HG03064 (cell line): ENCODE measurements at regions not wholly inside any gene's neighbourhood (a gene's known extent, or its start where the extent isn't known, plus 50 kb on each side); places are given as distances from the start of the nearest gene placed in this dataset.
"Not testable (repeated sequence)": the region's sequence is repeated elsewhere in the genome, so short reads cannot be mapped to it uniquely, and the experiment has no call there.

Experiments
- ATAC-seq: cut with Tn5 transposase; IDR thresholded peaks from one replicate; pipeline ENCODE4 v1.9.1; 2021; ENCODE audit warnings: low read depth; ENCODE audit not compliant: unreplicated experiment

DNA sequence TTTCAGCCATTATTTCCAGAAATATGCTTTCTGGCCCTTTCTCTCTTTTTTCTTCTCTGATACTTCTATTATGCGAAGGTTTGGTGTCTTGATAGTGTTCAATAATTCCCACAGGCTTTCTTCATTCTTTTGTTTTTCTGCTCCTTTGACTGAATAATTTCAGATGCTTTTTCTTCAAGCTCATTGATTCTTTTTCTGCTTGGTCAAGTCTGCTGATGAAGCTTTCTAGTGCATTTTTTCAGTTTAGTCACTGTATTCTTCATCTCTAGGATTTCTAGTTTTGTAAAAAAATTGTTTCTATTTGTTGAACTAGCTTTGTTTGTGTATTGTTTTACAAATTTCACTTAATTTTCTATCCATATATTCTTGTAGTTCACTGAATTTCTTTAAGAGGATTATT lies 304.0 kb upstream of the TARS1 start:
- ATAC-seq = no peak

DNA sequence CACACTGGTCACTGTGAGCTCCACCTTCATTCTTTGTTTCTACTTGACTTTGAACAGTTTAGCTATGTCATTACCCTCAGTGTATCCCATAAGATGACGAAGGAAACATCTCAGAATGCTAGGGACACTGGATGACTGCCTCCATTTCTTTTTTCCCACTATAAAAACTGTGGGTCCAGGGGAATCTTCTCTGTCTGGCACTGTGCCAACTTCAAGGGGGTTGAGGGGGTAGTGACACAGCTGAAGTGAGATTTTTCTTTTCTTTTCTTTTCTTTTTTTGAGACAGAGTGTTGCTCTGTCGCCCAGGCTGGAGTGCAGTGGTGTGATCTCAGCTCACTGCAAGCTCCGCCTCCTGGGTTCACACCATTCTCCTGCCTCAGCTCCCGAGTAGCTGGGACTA lies 302.6 kb upstream of the TARS1 start:
- not testable (repeated sequence) for ATAC-seq

- no peak for ATAC-seq
Observed at GRCh38 chr5:33143405-33144123, 297.2 kb upstream of the TARS1 start.

GRCh38 chr5:33146881-33147280 lies 293.9 kb upstream of the TARS1 start:
- no peak for ATAC-seq

DNA sequence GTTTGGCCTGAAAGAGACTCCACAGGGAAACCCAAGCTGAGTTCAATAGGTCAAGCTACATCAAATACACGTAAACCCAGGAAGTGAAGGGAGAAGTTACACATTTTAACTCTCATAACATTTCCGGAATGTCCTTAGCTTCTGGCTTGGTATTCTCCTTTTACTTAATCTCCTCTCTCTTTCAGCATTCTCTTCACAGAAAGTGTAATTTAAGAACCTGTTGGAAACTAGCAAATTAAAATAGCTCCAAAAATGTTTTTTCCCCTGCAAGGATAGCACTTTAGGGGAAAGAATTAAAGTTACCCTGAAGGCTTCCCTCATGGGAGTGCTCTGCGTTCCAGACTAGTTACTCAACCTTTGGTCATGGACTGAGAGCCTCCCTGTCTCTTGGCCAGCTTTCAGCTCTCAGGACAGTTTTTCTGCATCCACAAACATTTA lies 292.7 kb upstream of the TARS1 start:
- ATAC-seq = no peak

DNA sequence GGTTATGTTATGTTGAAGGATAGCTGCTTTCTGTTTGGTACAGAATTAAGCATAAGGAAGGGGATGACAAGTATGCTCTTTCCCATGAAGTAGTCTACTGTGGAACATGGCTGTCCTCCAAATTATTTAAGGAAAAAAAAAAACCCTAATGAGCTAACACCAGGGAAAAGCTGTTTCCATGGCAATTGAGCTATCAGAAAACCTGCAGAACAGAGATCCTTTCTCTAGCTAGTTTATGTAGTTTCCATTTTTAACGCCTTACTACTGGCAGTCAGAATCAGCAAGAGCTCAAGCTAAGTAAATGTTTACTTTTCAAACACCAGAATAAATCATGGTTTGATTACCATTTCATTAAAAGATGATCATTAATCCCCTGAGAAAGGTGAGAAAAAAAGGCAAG lies 287.4 kb upstream of the TARS1 start:
- ATAC-seq = no peak

DNA sequence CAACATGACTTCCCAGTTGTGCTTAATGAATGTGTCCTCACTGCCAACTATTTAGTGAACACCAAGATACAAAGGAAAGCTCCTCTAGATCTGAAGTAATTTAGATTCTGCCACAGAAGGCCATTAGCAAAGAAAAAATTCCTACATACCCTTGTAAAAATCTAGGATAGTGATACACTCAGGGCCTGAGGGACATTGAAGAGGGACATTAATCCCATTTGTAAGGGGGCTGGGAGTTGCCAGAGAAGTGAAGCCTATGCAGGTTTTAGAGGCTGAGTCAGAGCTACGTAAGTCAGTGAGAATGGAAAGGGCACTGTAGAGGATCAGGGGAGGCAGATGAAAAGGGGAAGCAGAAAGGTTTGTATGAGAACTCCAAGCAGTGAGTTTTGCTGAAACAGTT lies 286.9 kb upstream of the TARS1 start:
- ATAC-seq = no peak

DNA sequence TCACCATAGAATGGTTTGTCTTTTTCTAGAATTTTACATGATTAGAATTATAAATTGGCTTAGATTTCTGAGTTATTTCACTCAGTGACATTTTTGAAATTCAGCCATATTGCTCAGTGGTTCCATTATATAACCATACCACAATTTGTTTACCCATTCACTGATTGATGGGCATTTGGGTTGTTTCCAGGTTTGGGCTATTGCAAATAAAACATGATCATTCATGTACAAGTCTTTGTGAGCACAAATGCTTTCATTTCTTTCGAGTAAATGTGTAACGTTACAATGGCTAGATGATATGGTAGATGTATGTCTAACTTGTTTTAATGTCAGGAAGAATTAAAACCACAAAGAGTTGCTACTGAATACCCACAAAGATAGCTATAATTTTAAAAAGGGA lies 279.9 kb upstream of the TARS1 start:
- ATAC-seq = no peak

GRCh38 chr5:33161421-33161820 lies 279.3 kb upstream of the TARS1 start:
- ATAC-seq = no peak

- no peak for ATAC-seq
Observed at GRCh38 chr5:33162057-33162456, 278.7 kb upstream of the TARS1 start.

DNA sequence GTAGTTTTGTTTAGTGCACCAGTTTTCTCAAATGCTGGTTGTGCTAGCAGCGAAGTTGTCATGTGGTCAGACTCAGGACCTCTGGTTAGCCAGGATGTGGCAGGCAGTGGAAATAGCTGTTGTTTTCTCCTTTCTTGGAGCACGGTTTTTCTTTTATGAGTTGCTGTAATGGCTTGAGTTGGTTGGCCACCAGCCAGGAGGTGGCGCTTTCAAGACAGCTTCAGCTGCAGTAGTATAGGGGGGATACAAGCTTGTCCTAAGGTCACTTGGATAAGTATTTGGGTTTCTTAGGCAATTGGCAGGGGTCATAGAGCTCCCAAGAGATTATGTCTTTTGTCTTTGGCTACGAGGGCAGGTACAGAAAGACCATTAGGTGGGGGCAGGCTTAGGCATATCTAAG lies 274.2 kb upstream of the TARS1 start:
- no peak for ATAC-seq

GRCh38 chr5:33166948-33167347 lies 273.8 kb upstream of the TARS1 start:
- ATAC-seq = no peak

DNA sequence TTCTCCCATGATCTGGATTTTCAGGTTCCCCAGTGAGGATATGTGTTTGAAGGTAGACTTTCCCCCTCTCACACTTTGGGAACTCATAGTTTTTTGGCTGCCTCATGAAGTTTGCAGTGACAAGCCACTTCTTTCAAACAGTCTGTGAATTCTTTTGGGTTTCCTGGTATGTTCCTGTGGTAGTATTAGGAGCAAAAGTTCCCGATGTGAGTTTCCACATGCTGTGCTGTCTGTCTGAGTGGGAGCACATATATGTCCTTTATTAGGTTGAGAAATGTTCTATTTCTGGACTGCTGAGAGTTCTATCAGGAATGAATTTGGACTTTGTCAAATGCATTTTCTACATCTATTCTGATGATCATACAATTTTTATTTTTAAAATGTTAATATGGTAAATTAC lies 273.2 kb upstream of the TARS1 start:
- ATAC-seq = no peak

DNA sequence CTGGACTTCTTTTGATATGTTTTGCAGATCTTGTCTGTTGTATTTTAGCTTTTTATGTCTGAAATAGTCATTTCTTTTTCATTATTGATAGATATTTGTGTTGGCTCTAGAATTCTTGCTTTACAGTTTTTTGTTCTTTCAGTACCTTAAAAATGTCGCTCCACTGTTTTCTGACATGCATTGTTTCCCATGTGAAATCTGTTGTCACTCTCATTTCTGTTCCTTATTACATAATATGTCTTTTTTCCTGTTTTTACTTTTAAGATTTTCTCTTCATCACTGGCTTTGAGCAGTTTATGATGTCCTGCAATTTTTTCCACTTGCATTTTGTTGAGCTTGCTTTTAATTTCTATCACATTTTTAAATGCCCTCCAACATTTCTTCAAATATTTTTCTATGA lies 270.4 kb upstream of the TARS1 start:
- no peak for ATAC-seq

DNA sequence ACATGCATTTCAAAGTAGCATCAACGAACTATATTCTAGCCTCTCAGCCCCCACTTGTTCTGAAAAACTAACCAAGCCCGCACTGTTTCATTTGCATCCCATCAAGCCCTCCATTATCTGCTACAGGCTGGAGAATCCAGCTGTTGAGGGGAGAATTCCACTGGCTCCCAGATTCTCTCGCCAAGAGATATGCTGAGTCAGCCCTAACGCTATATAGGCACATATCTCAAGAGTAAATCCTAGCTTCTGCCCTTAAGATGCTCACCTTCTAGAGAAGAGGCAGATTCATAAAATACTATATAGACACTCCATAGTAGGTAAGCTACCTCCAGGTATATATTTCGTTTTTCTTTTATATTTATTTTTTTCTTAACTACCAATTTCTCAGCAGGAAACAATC lies 266.4 kb upstream of the TARS1 start:
- ATAC-seq = no peak

GRCh38 chr5:33179301-33179700 lies 261.5 kb upstream of the TARS1 start:
- ATAC-seq = no peak

DNA sequence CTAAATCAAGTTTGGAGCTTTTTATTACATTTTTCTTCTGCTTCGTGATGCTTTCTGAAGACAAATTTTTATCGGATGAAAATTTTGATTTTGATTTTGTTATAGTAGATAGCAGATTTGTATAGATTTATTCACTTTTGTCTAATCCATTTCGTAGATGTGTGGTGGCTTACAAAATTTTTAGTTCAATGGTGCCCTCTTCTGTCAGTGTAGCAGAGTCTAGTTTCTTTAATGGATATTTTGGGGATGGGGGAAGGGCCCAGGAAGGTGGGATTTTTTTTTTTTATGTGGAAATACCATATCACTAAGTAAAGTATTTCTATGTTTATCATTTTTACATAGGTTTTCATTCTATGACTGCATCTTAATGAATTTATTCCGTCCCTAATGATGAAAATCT lies 259.9 kb upstream of the TARS1 start:
- no peak for ATAC-seq

DNA sequence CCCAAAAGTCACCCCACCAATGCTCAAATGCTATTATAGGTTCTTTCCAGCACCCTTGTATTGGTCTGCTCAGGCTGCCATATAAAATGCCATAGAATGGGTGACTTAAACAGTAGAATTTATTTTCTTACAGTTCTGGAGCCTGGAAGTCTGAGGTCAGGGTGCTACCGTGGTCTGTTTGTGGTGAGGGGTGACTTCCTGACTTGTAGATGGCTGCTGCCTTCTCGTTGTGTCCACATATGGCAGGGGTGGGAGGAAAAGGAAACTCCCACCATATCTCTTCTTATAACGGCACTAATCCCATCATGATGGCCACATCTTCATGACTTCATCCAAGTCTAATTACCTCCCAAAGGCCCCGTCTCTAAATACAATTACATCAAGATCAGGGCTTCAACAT lies 257.8 kb upstream of the TARS1 start:
- no peak for ATAC-seq

GRCh38 chr5:33184367-33184766 lies 256.4 kb upstream of the TARS1 start:
- no peak for ATAC-seq

DNA sequence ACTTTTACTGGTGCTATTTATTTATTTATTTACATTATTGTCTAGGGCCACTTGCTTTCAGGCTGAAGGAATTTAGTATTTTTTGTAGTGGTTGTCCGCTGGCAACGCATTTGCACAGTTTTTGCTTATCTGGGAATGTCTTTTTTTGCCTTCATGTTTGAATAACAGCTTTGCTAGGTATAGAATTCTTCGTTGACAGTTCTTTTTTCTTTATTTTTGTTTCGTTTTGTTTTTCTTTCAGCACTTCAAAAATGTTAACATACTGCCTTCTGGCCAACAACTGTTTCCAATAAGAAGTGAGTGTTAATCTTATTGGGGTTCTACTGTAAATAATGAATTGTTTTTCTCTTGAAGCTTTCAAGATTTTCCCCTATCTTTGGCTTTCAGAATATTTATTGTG lies 252.7 kb upstream of the TARS1 start:
- no peak for ATAC-seq

- no peak for ATAC-seq
Observed at GRCh38 chr5:33194914-33195313, 245.9 kb upstream of the TARS1 start.

- ATAC-seq = no peak
Observed at GRCh38 chr5:33195431-33196165, 245.2 kb upstream of the TARS1 start.
